Panc1 (cell line): ENCODE measurements at regions not wholly inside any gene's neighbourhood (a gene's known extent, or its start where the extent isn't known, plus 50 kb on each side); places are given as distances from the start of the nearest gene placed in this dataset.

ENCODE experiments used
- ATAC-seq: fragments of 200-7000 bp; cut with Tn5 transposase; 2 replicates; pipeline ENCODE4 v1.9.1; 2020; ENCODE audit warnings: mild to moderate bottlenecking, moderate library complexity
- BruUV-seq: library from RNA; stranded (reverse); fragments of 400-500 nt; replicated peaks from 2 replicates; lab custom pipeline; 2021; lab: Mats Ljungman, UMichigan
- CTCF ChIA-PET: fragments of 300-600 bp; sonication (Branson Sonifier 250); formaldehyde crosslinking; loops from one replicate; lab custom pipeline; 2022; ENCODE audit warnings: antibody characterized with exemption; lab: Charles Lee
- POLR2A ChIA-PET: fragments of 300-600 bp; sonication (Branson Sonifier 250); formaldehyde crosslinking; loops from one replicate; lab custom pipeline; 2022; ENCODE audit warnings: antibody characterized with exemption; lab: Charles Lee
- DNase-seq: peaks from one replicate; pipeline ENCODE4 v3.0.0-alpha.2; 2010; ENCODE audit warnings: low read depth, low spot score
- H3K27ac ChIP-seq: 2 replicates; pipeline ENCODE4 v1.5.1; 2011; ENCODE audit warnings: mild to moderate bottlenecking, low read length, inconsistent platforms
- H3K27me3 ChIP-seq: fragments of 200-500 bp; sonication (Bioruptor generic); 2 replicates; pipeline ENCODE4 v1.6.0; 2014; ENCODE audit warnings: low read length, inconsistent platforms; ENCODE audit not compliant: control insufficient read depth, insufficient read depth
- H3K36me3 ChIP-seq: fragments of 200-500 bp; sonication (Bioruptor generic); 2 replicates; pipeline ENCODE4 v1.5.1; 2014; ENCODE audit warnings: inconsistent platforms, mild to moderate bottlenecking, low read length, moderate library complexity; ENCODE audit not compliant: control insufficient read depth, insufficient read depth
- H3K4me1 ChIP-seq: 2 replicates; pipeline ENCODE4 v1.5.1; 2011; ENCODE audit warnings: inconsistent platforms, mild to moderate bottlenecking, low read length, moderate library complexity; ENCODE audit not compliant: control insufficient read depth, insufficient read depth
- H3K4me3 ChIP-seq, 2 experiments: 2 replicates each; pipeline ENCODE4 v1.5.1; 2011 to 2012; ENCODE audit warnings: low read depth in 2 of 2, low read length in 2 of 2, mild to moderate bottlenecking in 2 of 2, inconsistent platforms in 1 of 2, moderate library complexity in 1 of 2
- H3K9me3 ChIP-seq: fragments of 200-500 bp; sonication (Bioruptor generic); 2 replicates; pipeline ENCODE4 v1.5.1; 2014; ENCODE audit warnings: low read depth, mild to moderate bottlenecking, inconsistent platforms, low read length, moderate library complexity; ENCODE audit not compliant: control insufficient read depth, insufficient read depth
- POLR2AphosphoS5 ChIP-seq: IDR thresholded peaks from 2 replicates; pipeline ENCODE4 v1.6.1; 2012; ENCODE audit warnings: mild to moderate bottlenecking, low read depth, low read length, moderate library complexity
- SIN3A ChIP-seq: IDR thresholded peaks from 2 replicates; pipeline ENCODE4 v1.6.1; 2012; ENCODE audit warnings: low read depth, mild to moderate bottlenecking, low read length, moderate library complexity, borderline replicate concordance; ENCODE audit not compliant: insufficient read depth
- TCF7L2 ChIP-seq: IDR thresholded peaks from 2 replicates; pipeline ENCODE4 v1.6.1; 2011; ENCODE audit warnings: mild to moderate bottlenecking, low read depth, low read length, inconsistent platforms
- in situ Hi-C: cut with HindIII; loops from 2 replicates; pipeline ENCODE4 v1.10.0; 2016; ENCODE audit warnings: low sequenced_read_pairs, low pct_unique_long_range_greater_than_20kb
- intact Hi-C: fragments of 100-400 bp; cut with micrococcal nuclease; formaldehyde crosslinking; loops from one replicate; pipeline ENCODE4 v1.10.0; 2022; ENCODE audit not compliant: unreplicated experiment
- TF ChIP-seq, protein P1 (sequence below), 2 experiments: IDR thresholded peaks; 2 replicates each; pipeline ENCODE4 v1.6.1; 2011 to 2012; ENCODE audit warnings: low read depth in 2 of 2, control low read depth in 1 of 2, low read length in 1 of 2, mild to moderate bottlenecking in 1 of 2, moderate library complexity in 1 of 2; ENCODE audit not compliant: insufficient read depth in 1 of 2
- TF ChIP-seq, protein P2 (sequence below): fragments of 450-650 bp; IDR thresholded peaks from 2 replicates; pipeline ENCODE4 v1.5.1; 2017; ENCODE audit warnings: mild to moderate bottlenecking

DNA sequence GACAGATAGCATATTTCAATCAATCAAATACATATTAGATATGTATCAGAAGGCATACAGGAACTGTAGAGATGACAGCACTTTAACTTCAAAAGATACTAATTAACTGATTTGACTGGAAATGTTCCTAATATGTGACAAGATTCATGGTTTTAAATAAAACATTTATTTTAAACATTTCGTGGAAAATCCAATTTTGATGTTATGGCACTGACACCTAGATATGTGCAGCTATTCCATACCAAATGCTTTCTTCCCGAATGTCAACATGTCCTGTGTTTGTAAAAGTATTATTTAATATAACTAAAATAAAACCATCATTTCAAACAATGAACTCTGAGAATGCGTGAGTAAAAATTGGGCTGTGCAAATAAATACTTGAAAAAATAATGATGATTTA, 1209.3 kb downstream of the NSUN3 start:
- ATAC-seq (no peak), DNase-seq (no peak)
- BruUV-seq, result no TSS peak
- no peaks in the 10 kb centered on the region; the same call in 1 of the 2 replicates for H3K9me3 ChIP-seq
- no peak overlapping the region for H3K27ac ChIP-seq
- no peaks in the 10 kb centered on the region for H3K36me3 ChIP-seq
- intact Hi-C loops (no loop called here), in situ Hi-C loops (no loop called here)
- H3K4me1 ChIP-seq, result no peaks in the 10 kb centered on the region
- no peak overlapping the region for H3K4me3 ChIP-seq
- CTCF ChIA-PET, result no interaction called here
- H3K27me3 ChIP-seq, result no peaks in the 10 kb centered on the region
- TF ChIP-seq, protein P1, sequence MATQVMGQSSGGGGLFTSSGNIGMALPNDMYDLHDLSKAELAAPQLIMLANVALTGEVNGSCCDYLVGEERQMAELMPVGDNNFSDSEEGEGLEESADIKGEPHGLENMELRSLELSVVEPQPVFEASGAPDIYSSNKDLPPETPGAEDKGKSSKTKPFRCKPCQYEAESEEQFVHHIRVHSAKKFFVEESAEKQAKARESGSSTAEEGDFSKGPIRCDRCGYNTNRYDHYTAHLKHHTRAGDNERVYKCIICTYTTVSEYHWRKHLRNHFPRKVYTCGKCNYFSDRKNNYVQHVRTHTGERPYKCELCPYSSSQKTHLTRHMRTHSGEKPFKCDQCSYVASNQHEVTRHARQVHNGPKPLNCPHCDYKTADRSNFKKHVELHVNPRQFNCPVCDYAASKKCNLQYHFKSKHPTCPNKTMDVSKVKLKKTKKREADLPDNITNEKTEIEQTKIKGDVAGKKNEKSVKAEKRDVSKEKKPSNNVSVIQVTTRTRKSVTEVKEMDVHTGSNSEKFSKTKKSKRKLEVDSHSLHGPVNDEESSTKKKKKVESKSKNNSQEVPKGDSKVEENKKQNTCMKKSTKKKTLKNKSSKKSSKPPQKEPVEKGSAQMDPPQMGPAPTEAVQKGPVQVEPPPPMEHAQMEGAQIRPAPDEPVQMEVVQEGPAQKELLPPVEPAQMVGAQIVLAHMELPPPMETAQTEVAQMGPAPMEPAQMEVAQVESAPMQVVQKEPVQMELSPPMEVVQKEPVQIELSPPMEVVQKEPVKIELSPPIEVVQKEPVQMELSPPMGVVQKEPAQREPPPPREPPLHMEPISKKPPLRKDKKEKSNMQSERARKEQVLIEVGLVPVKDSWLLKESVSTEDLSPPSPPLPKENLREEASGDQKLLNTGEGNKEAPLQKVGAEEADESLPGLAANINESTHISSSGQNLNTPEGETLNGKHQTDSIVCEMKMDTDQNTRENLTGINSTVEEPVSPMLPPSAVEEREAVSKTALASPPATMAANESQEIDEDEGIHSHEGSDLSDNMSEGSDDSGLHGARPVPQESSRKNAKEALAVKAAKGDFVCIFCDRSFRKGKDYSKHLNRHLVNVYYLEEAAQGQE (IDR thresholded peaks at IDR 0.05; ENCODE audit: insufficient read depth in 1 of 2, low read depth in 2 of 2, low read length in 1 of 2), result no peak
- TF ChIP-seq, protein P2, sequence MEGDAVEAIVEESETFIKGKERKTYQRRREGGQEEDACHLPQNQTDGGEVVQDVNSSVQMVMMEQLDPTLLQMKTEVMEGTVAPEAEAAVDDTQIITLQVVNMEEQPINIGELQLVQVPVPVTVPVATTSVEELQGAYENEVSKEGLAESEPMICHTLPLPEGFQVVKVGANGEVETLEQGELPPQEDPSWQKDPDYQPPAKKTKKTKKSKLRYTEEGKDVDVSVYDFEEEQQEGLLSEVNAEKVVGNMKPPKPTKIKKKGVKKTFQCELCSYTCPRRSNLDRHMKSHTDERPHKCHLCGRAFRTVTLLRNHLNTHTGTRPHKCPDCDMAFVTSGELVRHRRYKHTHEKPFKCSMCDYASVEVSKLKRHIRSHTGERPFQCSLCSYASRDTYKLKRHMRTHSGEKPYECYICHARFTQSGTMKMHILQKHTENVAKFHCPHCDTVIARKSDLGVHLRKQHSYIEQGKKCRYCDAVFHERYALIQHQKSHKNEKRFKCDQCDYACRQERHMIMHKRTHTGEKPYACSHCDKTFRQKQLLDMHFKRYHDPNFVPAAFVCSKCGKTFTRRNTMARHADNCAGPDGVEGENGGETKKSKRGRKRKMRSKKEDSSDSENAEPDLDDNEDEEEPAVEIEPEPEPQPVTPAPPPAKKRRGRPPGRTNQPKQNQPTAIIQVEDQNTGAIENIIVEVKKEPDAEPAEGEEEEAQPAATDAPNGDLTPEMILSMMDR, result no peak
- TF ChIP-seq POLR2AphosphoS5 (no peak), SIN3A (no peak), TCF7L2 (no peak)
- POLR2A ChIA-PET, result no interaction called here

DNA sequence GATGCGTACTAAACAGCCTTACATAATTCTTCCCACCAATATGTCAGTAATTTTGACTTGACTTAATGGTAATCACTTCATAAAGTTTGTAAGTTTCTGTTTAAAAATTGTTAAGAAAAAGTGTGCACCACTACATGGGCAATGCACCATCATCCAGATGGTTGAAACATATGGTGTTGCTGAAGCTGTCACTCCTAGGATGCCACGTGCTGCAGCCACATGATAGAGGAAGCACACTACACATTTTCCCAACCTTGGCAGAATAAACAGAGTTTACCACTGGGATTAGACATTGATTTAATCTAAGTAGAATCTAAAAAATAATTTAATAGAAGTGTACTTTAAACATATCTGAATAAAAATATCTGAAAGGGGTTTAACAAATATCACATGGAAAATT, 1209.9 kb downstream of the NSUN3 start:
- Histone ChIP-seq H3K36me3 (no peaks in the 10 kb centered on the region), H3K4me3 (no peak overlapping the region), H3K27me3 (no peaks in the 10 kb centered on the region), H3K27ac (no peak overlapping the region), H3K4me1 (no peaks in the 10 kb centered on the region), H3K9me3 (no peaks in the 10 kb centered on the region; the same call in 1 of the 2 replicates)
- CTCF ChIA-PET, result no interaction called here
- intact Hi-C loops, result no loop called here
- POLR2A ChIA-PET, result no interaction called here
- no peak for ATAC-seq
- DNase-seq, result no peak
- TF ChIP-seq POLR2AphosphoS5 (no peak), TCF7L2 (no peak), SIN3A (no peak)
- TF ChIP-seq, protein P1 (IDR thresholded peaks at IDR 0.05; ENCODE audit: insufficient read depth in 1 of 2, low read depth in 2 of 2, low read length in 1 of 2), result no peak
- TF ChIP-seq, protein P2, result no peak
- no TSS peak for BruUV-seq
- in situ Hi-C loops, result no loop called here
